Neural crest cell (in vitro differentiated cells): ENCODE measurements at regions not wholly inside any gene's neighbourhood (a gene's known extent, or its start where the extent isn't known, plus 50 kb on each side); places are given as distances from the start of the nearest gene placed in this dataset.

Experiments
- DNase-seq: peaks from one replicate; pipeline ENCODE4 v3.0.0; 2021; ENCODE audit warnings: low read depth, mixed read lengths, low spot score
- H3K27ac Mint-ChIP-seq: one replicate; pipeline ENCODE4 v1.8.0; 2021; ENCODE audit warnings: mild to moderate bottlenecking, mixed read lengths; ENCODE audit not compliant: unreplicated experiment
- H3K27me3 Mint-ChIP-seq: 2 replicates; pipeline ENCODE4 v1.8.0; 2021; ENCODE audit warnings: low read depth, mild to moderate bottlenecking, mixed read lengths
- H3K36me3 Mint-ChIP-seq: 2 replicates; pipeline ENCODE4 v1.8.0; 2021; ENCODE audit warnings: low read depth, mild to moderate bottlenecking, mixed read lengths
- H3K4me1 Mint-ChIP-seq: 2 replicates; pipeline ENCODE4 v1.8.0; 2021; ENCODE audit warnings: mixed read lengths
- H3K4me3 Mint-ChIP-seq: one replicate; pipeline ENCODE4 v1.8.0; 2021; ENCODE audit warnings: mild to moderate bottlenecking, mixed read lengths
- H3K9me3 Mint-ChIP-seq: 2 replicates; pipeline ENCODE4 v1.8.0; 2021; ENCODE audit warnings: mixed read lengths
- TF ChIP-seq, protein P1 (sequence below): fragments of 200-600 bp; sonication (generic); conservative IDR thresholded peaks from 2 replicates; pipeline ENCODE4 v1.5.0; 2021; ENCODE audit warnings: antibody characterized with exemption, mild to moderate bottlenecking

DNA sequence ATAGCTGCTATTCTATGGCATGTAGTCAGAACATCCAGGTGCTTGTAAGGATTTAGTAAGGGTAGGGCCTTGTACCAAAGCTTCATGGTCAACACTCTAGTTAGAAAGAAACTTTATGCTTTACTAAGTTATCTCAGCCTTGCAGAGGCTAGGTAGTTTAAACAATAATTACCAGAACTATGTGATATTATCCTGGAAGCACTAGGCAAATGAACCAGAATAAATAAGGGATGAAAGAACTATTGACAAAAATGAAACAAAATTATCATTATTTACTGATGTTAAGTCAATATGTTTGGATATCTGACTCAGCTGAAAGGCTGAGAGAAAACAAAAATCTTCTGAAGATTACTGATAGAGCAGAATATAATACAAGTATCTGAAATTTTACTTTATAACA lies 1089.1 kb upstream of the RAG2 start:
- Mint-ChIP-seq H3K4me3 (no peak overlapping the region), H3K27me3 (no peaks in the 10 kb centered on the region), H3K9me3 (peaks cover 5% of the 10 kb centered on the region), H3K4me1 (peaks cover under 1% of the 10 kb centered on the region), H3K27ac (no peak overlapping the region), H3K36me3 (no peaks in the 10 kb centered on the region)
- TF ChIP-seq, protein P1, sequence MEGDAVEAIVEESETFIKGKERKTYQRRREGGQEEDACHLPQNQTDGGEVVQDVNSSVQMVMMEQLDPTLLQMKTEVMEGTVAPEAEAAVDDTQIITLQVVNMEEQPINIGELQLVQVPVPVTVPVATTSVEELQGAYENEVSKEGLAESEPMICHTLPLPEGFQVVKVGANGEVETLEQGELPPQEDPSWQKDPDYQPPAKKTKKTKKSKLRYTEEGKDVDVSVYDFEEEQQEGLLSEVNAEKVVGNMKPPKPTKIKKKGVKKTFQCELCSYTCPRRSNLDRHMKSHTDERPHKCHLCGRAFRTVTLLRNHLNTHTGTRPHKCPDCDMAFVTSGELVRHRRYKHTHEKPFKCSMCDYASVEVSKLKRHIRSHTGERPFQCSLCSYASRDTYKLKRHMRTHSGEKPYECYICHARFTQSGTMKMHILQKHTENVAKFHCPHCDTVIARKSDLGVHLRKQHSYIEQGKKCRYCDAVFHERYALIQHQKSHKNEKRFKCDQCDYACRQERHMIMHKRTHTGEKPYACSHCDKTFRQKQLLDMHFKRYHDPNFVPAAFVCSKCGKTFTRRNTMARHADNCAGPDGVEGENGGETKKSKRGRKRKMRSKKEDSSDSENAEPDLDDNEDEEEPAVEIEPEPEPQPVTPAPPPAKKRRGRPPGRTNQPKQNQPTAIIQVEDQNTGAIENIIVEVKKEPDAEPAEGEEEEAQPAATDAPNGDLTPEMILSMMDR, result no peak
- DNase-seq, result no peak

DNA sequence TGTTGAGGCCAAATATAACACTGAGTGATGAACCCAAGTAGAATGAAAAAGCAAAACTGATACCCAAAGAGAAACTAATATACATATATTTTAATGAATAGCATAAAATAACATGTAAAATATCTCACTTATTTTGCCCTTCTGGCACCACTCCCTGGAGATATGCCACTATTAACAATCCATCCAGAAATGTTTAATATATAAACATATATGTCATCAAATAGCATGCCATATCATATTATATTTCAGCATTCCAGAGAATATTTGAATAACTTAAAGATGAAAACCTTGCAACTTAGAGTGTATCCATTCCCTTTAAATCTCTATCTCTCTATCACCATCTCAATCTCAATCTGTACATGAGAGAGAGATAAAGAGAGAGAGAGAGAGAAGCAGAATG lies 1073.3 kb upstream of the RAG2 start:
- Mint-ChIP-seq H3K4me1 (no peaks in the 10 kb centered on the region), H3K27me3 (no peaks in the 10 kb centered on the region), H3K4me3 (no peak overlapping the region), H3K36me3 (no peaks in the 10 kb centered on the region), H3K27ac (no peak overlapping the region), H3K9me3 (peaks cover 2% of the 10 kb centered on the region)
- TF ChIP-seq, protein P1, result no peak
- no peak for DNase-seq

DNA sequence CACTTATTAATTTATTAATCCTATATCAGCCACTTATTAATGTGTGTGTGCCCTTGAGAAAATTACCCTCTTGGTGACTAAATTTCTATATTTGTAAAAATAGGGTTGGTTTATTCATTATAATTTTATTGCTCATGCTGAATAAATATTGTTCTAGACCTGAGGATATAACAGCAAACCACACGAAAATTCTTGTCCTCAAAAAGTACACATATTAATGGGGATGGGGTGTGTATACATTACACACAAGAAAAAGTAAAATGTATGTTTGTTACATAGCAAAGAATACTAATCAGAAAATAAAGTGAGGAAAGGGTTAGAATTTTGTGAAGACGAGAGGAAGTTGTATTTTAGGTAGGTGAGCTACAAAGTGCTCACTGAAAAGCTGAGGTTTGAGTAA lies 1068.9 kb upstream of the RAG2 start:
- DNase-seq, result no peak
- no peaks in the 10 kb centered on the region for H3K36me3 Mint-ChIP-seq
- H3K9me3 Mint-ChIP-seq, result no peaks in the 10 kb centered on the region
- H3K4me3 Mint-ChIP-seq, result no peak overlapping the region
- no peaks in the 10 kb centered on the region for H3K27me3 Mint-ChIP-seq
- no peaks in the 10 kb centered on the region for H3K4me1 Mint-ChIP-seq
- no peak overlapping the region for H3K27ac Mint-ChIP-seq
- TF ChIP-seq, protein P1, result no peak

DNA sequence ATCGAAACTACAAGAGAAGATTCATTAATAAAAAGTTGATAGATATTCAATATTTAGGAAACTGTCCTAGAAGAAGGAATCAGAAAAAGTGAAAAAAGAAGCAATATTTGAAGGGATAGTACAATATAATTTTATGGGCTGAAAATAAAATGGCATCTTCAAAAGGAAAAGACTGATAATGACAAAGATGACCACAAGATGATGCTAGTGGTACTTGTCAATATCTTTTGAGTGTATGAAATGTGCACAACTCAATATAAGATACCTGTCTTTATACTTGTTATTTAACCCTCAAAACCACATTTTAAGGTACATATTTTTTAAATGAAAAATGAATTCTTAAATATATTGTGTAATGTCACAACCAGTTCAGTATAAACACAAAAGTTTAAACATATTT lies 1059.6 kb upstream of the RAG2 start:
- Mint-ChIP-seq H3K9me3 (peaks cover 6% of the 10 kb centered on the region), H3K4me3 (no peak overlapping the region), H3K27me3 (no peaks in the 10 kb centered on the region), H3K4me1 (no peaks in the 10 kb centered on the region), H3K27ac (no peak overlapping the region), H3K36me3 (no peaks in the 10 kb centered on the region)
- DNase-seq, result no peak
- TF ChIP-seq, protein P1, result peak; percentile 57

DNA sequence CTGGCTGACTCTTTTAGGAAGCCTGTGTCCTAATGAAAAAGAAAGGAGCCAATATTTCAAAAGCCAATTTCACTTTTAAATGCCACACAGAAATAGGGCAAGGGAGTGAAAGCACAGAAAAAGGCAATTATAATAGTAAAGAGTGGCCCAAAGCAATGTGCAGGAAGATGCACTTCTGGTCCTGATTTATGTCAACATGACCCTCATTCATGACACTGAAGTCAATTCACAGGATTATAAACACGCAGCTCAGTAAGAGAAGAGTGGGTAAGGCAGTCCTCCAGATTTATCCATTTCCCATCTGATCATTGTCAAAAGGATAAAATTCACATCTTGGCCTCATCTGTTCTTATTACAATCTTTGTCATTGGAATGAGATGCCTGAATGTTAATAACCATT lies 1049.7 kb upstream of the RAG2 start:
- Mint-ChIP-seq H3K9me3 (peaks cover 7% of the 10 kb centered on the region), H3K36me3 (peaks cover 2% of the 10 kb centered on the region), H3K4me3 (no peak overlapping the region), H3K4me1 (peaks cover 4% of the 10 kb centered on the region), H3K27ac (no peak overlapping the region), H3K27me3 (no peaks in the 10 kb centered on the region)
- no peak for DNase-seq
- TF ChIP-seq, protein P1, result no peak

DNA sequence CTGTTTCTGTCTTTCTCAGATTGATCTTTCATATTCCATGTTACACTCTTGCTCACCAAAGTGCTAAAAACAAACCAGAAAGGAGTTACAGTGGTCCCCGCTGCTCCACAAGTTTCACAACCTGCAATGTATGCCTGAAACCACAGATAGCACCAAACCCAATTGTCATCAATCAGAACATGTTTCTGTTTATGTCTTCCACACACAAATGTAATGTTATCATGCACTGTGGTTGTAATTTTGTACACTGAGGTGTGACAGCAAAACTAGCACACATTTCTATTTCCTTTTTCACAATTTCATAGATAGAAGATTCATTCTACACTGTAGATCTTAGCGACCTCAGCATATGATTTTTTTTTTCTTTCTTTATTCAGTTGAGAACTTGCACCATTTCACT lies 1045.9 kb upstream of the RAG2 start:
- H3K9me3 Mint-ChIP-seq, result peaks cover 2% of the 10 kb centered on the region
- peaks cover 4% of the 10 kb centered on the region for H3K4me1 Mint-ChIP-seq
- TF ChIP-seq, protein P1, result no peak
- DNase-seq, result no peak
- H3K4me3 Mint-ChIP-seq, result no peak overlapping the region
- H3K36me3 Mint-ChIP-seq, result peaks cover 2% of the 10 kb centered on the region
- H3K27ac Mint-ChIP-seq, result no peak overlapping the region
- no peaks in the 10 kb centered on the region for H3K27me3 Mint-ChIP-seq
